AG08395 (cell line): ENCODE measurements at regions not wholly inside any gene's neighbourhood (a gene's known extent, or its start where the extent isn't known, plus 50 kb on each side); places are given as distances from the start of the nearest gene placed in this dataset.

ENCODE experiments used
- DNase-seq: peaks from one replicate; pipeline ENCODE4 v3.0.0; 2012; ENCODE audit warnings: mixed read lengths, low spot score

- DNase-seq: no peak
Observed at GRCh38 chr15:79230766-79231165, 51.8 kb upstream of the ANKRD34C start.

- no peak for DNase-seq
Observed at GRCh38 chr15:79222808-79223207, 59.7 kb upstream of the ANKRD34C start.

DNA sequence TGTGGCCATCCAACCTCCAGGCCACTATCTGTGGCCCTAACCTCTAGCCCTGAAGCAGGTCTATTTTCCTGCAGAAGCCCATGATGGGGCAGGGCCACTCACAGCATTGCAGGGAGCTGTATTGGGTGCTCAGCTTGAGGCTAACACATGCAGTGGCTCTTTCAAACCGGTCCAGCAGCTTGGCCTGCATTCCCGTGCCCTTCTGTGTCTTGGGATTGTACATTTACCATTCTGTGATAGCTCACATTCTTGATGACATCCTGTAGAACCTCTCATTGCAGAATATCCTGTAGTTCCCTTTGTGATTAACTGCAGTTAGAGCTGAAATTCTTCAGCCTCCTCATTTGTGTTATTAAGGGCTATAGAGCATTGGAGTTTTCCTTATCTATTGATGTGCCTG, 60.8 kb upstream of the ANKRD34C start:
- no peak for DNase-seq

DNA sequence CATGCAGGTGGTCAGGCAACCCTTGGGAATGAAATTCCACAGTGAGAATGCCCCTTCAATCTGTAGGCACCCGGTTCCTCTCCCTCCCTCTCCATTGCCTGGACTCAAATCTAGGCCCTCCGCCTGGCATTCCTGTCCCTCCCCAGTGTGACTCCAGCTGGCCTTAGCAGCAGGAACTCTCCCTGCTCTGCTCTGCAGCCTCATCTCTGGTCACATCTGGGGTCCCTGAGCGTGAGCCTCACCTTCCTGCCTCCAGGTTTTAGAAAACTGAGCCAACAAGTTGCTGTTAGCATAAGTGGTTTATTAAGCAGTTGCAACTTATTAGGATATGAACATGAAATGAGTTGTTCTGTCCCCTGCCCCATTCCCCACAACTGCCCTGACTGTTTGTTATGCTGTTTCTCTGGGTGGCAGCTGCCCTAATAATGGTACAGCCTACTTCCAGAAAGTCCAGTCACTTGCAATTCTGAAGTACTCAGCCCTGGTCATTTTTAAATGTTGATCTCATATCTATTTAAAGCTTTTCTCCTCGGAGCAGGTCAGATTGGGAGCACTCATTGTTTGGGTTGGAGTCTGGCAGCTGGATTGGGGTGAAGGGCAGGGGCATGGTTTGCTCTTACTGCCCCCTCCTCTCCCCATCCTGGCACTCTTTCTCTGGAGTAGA, 63.0 kb upstream of the ANKRD34C start:
- DNase-seq: no peak

DNA sequence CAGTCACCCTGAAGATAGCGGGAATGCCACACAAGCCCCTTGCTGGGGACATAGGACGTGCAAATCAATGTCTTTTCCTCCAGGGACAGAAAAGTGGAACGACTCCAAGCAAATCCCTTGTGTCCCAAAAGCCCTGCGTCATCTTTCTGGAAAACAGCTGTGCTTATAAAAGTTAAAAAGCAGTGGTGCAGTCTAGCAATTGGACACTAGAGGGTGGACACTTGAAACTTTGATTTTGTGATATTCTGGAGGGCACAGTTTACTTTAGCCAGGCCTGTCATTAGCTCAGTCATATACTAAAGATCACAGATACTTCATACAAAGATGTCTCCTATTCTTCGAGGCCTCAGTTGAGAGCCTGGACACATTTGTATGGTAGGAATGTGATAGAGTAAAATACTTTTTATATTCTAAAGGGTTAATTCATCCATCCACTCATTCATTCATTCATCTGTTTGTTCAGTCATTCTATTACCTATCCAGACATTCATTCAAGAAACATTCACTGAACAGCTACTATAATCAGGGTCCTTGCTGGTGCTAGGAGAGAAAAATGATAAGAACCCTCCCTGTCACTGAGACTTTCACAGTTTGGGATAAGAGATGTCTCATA, 63.8 kb upstream of the ANKRD34C start:
- DNase-seq: peak; percentile 40

DNA sequence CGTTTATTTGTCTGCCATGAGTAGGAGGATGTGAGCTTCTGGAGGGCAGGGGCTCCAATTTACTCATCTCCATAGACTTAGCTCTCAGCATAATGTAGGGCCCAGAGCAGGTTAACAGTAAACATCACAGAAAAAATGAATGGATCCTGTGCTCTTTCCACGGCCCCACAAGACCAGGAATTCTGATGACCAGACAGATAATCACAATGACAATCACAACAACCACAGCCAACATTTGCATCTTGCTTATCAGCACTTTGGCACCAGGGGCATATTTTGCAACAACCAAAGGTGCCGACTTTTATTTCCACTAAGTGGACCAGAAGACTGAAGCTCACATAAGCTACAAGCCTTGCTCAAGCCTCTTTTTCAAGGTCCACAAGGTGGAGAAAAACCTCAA, 68.9 kb upstream of the ANKRD34C start:
- DNase-seq: no peak

DNA sequence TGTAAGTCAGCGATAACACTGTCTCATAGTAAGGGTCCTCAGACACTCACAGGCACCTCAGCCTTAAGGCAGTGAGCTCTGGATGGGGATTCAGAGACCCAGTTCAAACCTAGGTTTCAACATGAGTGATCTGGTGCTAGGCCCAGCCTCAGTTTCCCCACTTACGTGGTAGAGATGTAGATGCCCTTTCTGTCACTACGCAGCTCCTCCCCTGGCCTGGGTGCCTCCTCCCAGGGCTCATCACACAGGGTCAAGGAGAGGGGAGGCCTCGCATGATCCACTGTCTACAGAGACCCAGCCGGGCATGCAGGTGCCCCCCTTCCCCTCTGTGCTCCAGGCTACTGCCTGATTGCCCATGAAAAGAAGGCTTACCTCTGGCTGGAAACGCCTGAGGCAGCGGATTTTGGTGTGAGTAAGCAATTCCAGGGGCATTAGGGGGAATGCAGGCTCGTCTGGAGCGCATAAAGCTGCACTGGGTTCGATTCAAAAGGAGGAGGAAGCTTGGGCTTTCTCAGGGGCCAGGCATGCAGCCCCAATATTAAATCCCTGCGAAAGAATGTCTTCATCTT, 69.8 kb upstream of the ANKRD34C start:
- no peak for DNase-seq

DNA sequence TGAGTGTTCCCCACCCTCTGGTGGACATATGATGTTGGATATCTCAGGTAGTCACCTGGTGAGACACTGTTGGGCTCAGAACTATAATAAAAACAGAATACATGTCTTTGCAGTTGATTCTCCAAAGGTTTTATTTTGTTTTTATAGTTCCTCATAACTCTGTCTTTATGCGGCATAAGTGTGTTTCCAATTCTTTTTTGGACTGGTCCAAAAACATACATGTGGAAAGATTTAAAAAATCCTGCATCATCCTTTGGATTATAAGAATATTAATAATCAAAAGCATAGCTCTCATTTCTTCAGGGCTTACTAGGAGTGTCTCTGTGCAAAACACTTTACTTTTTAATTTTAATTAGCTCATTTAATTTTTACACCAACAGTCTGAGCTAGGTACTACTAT, 71.0 kb upstream of the ANKRD34C start:
- no peak for DNase-seq

DNA sequence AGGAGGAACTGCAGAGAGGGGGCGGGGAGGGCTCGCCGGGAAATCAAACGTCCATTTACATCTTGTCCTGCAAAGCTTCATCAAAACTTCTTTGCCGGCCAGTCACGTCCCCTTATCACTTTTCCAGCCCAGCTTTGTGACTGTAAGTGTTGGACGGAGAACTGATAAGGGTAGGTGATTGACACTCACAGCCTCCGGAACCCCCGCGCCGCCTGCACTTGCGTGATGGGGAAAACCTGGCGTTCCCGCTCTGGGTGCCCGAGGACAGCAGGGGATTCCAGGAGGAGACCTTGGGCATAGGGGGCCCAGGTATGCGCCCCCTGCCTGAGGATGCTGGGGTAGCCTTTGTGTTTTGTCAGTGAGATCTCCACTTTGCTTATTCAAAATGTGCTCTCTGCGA, 72.8 kb upstream of the ANKRD34C start:
- no peak for DNase-seq

DNA sequence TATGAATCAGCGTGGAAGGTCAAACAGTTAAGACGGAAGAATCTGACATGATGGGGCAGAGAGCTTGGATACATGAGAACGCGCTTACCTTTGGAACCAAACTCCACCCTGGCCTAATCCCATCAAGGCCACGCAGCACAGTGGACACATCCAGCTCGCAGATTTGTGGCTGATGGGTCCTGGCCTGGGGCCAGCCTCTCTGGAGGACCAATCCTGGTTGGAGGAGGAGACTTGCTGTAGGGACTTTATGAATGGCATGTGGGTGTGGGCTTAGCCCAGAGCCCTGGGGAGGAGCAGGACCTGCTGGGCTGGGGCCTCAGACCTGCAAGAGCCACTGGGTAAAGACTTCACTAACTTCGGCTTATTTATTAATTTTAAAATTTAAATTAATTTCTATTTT, 73.4 kb upstream of the ANKRD34C start:
- no peak for DNase-seq

GRCh38 chr15:79208179-79208578, 74.3 kb upstream of the ANKRD34C start:
- DNase-seq: no peak

- no peak for DNase-seq
Observed at GRCh38 chr15:79206940-79207339, 75.6 kb upstream of the ANKRD34C start.

- no peak for DNase-seq
Observed at GRCh38 chr15:79204886-79205675, 77.4 kb upstream of the ANKRD34C start.

DNA sequence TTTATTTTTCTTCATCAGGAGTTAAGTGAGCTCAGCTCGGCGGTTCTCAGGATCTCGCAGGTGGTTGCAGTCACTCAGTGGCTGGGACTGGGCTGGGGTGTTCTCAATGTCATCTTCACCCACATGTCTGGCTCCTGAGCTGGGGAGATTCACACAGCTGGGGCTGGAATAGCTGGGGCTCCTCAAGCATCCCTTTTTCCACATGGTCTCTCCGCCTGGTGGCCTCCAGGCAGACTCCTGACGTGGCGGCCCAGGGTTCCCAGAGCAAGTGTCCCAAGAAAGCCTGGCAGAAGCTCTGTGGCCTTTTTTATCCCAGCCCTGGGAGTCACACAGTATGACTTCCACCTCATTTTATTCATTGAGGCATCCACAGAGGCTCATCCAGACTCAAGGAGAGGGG, 84.1 kb upstream of the ANKRD34C start:
- DNase-seq: no peak

DNA sequence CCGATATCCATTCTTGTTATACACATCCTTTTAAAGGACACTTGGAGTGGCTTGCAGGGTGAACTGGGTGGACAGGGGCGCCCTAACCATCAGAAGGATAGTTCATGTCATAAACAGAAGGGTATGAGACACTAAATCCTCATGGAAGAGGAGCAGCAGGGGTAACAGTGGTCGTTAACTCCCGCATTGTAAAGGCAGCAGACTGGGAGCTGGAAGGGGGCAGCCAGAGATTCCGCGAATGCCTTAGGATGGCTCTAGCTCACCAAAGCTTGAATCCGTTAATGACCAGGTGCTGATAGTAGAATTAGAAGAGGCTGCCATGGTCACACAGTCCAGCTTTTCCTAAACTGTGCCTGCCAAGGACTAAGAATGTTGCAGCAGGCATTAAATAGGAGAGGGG, 85.2 kb upstream of the ANKRD34C start:
- DNase-seq: no peak

GRCh38 chr15:79195802-79196201, 86.7 kb upstream of the ANKRD34C start:
- DNase-seq: no peak

DNA sequence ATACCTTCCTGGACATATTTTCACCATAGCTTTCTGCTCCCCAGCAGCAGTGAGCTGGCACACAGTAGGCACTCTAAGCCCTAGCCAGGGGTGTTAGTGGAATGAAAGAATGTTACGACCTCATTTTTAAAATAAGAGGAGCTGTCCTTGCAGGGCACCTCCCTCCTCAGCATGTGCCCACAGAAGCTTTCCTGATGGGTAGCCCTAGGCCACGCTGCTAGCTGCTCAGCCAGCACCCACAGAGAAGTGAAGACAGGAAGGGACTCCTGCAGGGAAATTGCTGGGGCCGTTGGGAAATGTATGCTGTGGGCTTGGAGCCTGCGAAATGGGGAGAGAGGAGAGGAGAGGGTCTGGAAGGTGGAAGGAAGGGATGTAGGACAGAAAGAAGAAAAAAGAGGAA, 87.3 kb upstream of the ANKRD34C start:
- DNase-seq: no peak

GRCh38 chr15:79194386-79194785, 88.1 kb upstream of the ANKRD34C start:
- no peak for DNase-seq

GRCh38 chr15:79193549-79193948, 89.0 kb upstream of the ANKRD34C start:
- DNase-seq: no peak

- DNase-seq: no peak
Observed at GRCh38 chr15:79193103-79193502, 89.4 kb upstream of the ANKRD34C start.

DNA sequence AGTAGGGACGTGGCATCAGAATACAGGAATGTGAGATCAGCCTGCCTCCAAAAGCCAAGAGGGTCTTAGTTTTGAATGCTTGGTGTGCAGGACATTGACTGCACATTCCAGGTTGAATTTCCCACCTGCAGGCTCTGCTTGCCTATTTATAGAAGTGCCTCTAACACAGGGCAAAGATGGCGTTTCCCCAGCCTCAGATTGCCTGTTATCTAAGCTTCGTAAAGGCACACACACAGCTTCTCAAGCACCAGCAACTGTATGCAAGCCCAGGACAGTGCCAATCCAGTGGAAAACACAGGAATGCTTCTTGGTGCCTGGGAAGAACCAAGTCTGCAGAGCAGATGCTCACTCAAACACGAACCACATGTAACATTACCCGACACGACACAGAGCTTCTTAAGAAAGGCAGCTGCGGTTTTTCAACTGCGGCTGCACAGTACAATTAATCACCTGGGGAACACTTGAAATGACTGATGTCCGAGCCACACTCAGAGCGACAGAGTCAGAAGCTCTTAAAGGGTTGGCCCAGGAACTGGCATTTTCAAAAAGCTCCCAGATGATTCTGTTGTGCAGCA, 90.0 kb upstream of the ANKRD34C start:
- DNase-seq: peak; percentile 60

GRCh38 chr15:79190093-79190492, 92.4 kb upstream of the ANKRD34C start:
- DNase-seq: no peak

DNA sequence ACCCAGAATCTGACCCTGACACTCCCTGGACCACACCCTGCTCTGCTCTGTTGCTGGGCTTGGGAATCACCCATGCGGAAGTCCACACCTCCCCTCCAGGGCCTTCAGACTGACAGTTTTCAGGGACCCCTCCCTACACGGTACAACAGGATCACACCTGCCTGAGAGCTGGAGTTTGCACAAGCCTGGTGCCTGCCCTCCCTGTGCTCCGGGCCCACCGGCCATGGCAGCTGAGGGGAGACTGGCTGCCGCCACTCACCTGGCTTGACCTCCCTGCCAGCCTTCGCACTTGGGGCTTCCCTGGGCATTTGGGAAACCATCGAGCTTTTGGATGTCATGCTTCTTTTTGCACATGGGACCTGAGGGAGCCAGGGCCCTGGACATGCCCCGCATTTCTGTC, 95.9 kb upstream of the ANKRD34C start:
- DNase-seq: no peak
